ENCODE measurements at regions not wholly inside any gene's neighbourhood (a gene's known extent, or its start where the extent isn't known, plus 50 kb on each side); places are given as distances from the start of the nearest gene placed in this dataset.

DNA sequence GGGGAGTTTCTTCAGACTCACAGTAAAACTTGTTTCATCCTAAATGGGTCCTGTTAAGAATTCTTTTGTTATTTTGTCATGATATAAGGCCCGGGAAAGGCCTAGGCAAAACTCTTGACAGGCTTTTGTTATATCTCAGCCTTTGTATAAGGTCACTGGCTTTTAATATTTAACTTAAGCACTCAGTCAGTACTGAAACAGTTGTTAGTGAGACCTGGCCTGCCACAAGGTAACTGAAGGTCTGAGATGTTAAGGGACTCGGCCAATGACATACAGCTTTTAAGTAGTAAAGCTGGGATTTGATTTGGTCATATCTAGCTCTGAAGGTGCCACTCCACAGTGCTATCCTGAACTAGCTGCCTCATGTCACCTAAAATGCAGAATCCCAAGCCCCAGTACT is 57.2 kb upstream of the STEAP4 start:
- ChIA-PET POLR2A (ENCODE audit: unreplicated experiment) (no interaction called here), CTCF (no interaction called here)
- intact Hi-C loops (cut with micrococcal nuclease), result no loop called here
- no peaks in the 10 kb centered on the region for H3K9me3 ChIP-seq (ENCODE audit: low read length)
- BruUV-seq (replicated peaks), result no TSS peak
- no peak for DNase-seq
- no peak for TF ChIP-seq EZH2 (IDR thresholded peaks at IDR 0.05; ENCODE audit: low read length, unreplicated experiment)
- TF ChIP-seq EZH2phosphoT487 (IDR thresholded peaks at IDR 0.05; ENCODE audit: borderline replicate concordance, low read length), result no peak
- TF ChIP-seq, protein P1, sequence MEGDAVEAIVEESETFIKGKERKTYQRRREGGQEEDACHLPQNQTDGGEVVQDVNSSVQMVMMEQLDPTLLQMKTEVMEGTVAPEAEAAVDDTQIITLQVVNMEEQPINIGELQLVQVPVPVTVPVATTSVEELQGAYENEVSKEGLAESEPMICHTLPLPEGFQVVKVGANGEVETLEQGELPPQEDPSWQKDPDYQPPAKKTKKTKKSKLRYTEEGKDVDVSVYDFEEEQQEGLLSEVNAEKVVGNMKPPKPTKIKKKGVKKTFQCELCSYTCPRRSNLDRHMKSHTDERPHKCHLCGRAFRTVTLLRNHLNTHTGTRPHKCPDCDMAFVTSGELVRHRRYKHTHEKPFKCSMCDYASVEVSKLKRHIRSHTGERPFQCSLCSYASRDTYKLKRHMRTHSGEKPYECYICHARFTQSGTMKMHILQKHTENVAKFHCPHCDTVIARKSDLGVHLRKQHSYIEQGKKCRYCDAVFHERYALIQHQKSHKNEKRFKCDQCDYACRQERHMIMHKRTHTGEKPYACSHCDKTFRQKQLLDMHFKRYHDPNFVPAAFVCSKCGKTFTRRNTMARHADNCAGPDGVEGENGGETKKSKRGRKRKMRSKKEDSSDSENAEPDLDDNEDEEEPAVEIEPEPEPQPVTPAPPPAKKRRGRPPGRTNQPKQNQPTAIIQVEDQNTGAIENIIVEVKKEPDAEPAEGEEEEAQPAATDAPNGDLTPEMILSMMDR (conservative IDR thresholded peaks at IDR 0.05; ENCODE audit: low read depth, low read length), result no peak
- no peak for ATAC-seq
- H4K20me1 ChIP-seq (ENCODE audit: low read length), result no peaks in the 10 kb centered on the region
- no peaks in the 10 kb centered on the region for H3K9me2 ChIP-seq (replicated peaks; ENCODE audit: low read length)
- no peak overlapping the region for H3K27ac ChIP-seq (ENCODE audit: low read length)
- no peaks in the 10 kb centered on the region for H3K4me1 ChIP-seq (ENCODE audit: insufficient read depth, low read length)
- no peaks in the 10 kb centered on the region for H3K27me3 ChIP-seq (ENCODE audit: low read length)
- no peak overlapping the region for H3K4me2 ChIP-seq (ENCODE audit: low read length)
- H3K9ac ChIP-seq (ENCODE audit: low read length), result no peak overlapping the region
- H3K4me3 ChIP-seq (ENCODE audit: low read length), result no peak overlapping the region
- no peaks in the 10 kb centered on the region for H3K79me2 ChIP-seq (ENCODE audit: low read length)
- no peaks in the 10 kb centered on the region for H3K36me3 ChIP-seq (ENCODE audit: low read depth, low read length)
- H3F3A ChIP-seq (ENCODE audit: low read length, unreplicated experiment), result no peaks in the 10 kb centered on the region
- no peak overlapping the region for H2AFZ ChIP-seq (ENCODE audit: low read length)

DNA sequence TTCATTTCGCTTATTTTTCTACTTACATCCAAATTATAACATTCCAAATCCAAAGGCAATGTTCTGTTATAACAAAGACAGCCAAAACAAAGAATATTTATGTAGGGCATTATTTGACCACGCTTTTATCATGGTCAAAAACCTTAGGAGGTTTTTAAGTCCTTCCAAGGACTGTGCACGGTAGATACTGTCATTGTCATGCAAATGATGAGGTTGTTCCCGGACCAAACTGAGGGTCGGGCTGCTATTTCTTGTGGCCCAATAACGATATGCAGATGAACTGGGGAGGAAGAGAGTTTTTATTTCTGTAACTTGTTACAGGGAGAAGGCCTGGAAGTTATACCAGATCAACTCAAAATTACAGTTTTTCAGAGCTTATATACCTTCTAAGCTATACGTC is 56.6 kb upstream of the STEAP4 start:
- no peak for ATAC-seq
- H2AFZ ChIP-seq (ENCODE audit: low read length), result no peak overlapping the region; the same call in 1 of the 2 replicates
- H4K20me1 ChIP-seq (ENCODE audit: low read length), result no peaks in the 10 kb centered on the region
- ChIA-PET CTCF (no interaction called here), POLR2A (ENCODE audit: unreplicated experiment) (no interaction called here)
- no TSS peak for BruUV-seq (replicated peaks)
- H3K4me2 ChIP-seq (ENCODE audit: low read length), result no peak overlapping the region
- no peak for DNase-seq
- no peaks in the 10 kb centered on the region for H3K79me2 ChIP-seq (ENCODE audit: low read length)
- 0 out of 2 replicates have a peak, but pooled peaks cover under 1% of the 10 kb centered on the region for H3K4me1 ChIP-seq (ENCODE audit: insufficient read depth, low read length)
- H3K36me3 ChIP-seq (ENCODE audit: low read depth, low read length), result no peaks in the 10 kb centered on the region
- H3K4me3 ChIP-seq (ENCODE audit: low read length), result no peak overlapping the region
- TF ChIP-seq EZH2 (IDR thresholded peaks at IDR 0.05; ENCODE audit: low read length, unreplicated experiment) (no peak), EZH2phosphoT487 (IDR thresholded peaks at IDR 0.05; ENCODE audit: borderline replicate concordance, low read length) (no peak)
- TF ChIP-seq, protein P1 (conservative IDR thresholded peaks at IDR 0.05; ENCODE audit: low read depth, low read length), result no peak
- H3K27me3 ChIP-seq (ENCODE audit: low read length), result no peaks in the 10 kb centered on the region
- intact Hi-C loops (cut with micrococcal nuclease), result no loop called here
- H3F3A ChIP-seq (ENCODE audit: low read length, unreplicated experiment), result no peaks in the 10 kb centered on the region
- H3K9me2 ChIP-seq (replicated peaks; ENCODE audit: low read length), result no peaks in the 10 kb centered on the region
- no peak overlapping the region for H3K27ac ChIP-seq (ENCODE audit: low read length)
- H3K9me3 ChIP-seq (ENCODE audit: low read length), result no peaks in the 10 kb centered on the region
- no peak overlapping the region for H3K9ac ChIP-seq (ENCODE audit: low read length)

DNA sequence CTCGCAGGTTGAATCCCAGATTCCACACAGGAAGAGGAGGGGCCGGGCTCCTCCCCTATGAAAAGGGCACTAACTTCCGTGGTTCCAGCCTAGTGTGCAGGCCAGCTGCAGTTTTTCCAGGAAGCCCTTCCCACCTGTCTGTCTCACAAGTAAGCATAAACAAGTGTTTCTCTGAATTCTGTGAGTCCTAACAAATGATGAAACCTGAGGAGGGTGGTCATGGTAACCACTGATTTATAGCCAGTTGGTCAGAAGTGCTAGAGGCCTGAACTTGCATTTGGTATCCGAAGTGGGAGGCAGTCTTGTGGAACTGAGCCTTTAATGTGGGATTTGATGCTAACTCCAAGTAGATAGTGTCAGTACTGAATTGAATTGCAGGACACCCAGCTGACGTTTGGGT is 54.7 kb upstream of the STEAP4 start:
- no peak overlapping the region for H3K4me2 ChIP-seq (ENCODE audit: low read length)
- H3K27me3 ChIP-seq (ENCODE audit: low read length), result no peaks in the 10 kb centered on the region
- no peaks in the 10 kb centered on the region for H3K9me2 ChIP-seq (replicated peaks; ENCODE audit: low read length)
- H4K20me1 ChIP-seq (ENCODE audit: low read length), result no peaks in the 10 kb centered on the region
- H3K36me3 ChIP-seq (ENCODE audit: low read depth, low read length), result no peaks in the 10 kb centered on the region
- no peaks in the 10 kb centered on the region for H3F3A ChIP-seq (ENCODE audit: low read length, unreplicated experiment)
- intact Hi-C loops (cut with micrococcal nuclease), result no loop called here
- H3K9me3 ChIP-seq (ENCODE audit: low read length), result no peaks in the 10 kb centered on the region
- CTCF ChIA-PET, result no interaction called here
- 0 out of 2 replicates have a peak, but pooled peaks cover 6% of the 10 kb centered on the region for H3K4me1 ChIP-seq (ENCODE audit: insufficient read depth, low read length)
- H3K79me2 ChIP-seq (ENCODE audit: low read length), result no peaks in the 10 kb centered on the region
- no peak overlapping the region for H3K27ac ChIP-seq (ENCODE audit: low read length)
- POLR2A ChIA-PET (ENCODE audit: unreplicated experiment), result no interaction called here
- DNase-seq (no peak), ATAC-seq (no peak)
- BruUV-seq (replicated peaks), result no TSS peak
- H3K4me3 ChIP-seq (ENCODE audit: low read length), result no peak overlapping the region
- H3K9ac ChIP-seq (ENCODE audit: low read length), result no peak overlapping the region
- TF ChIP-seq, protein P1 (conservative IDR thresholded peaks at IDR 0.05; ENCODE audit: low read depth, low read length), result no peak
- TF ChIP-seq EZH2phosphoT487 (IDR thresholded peaks at IDR 0.05; ENCODE audit: borderline replicate concordance, low read length), result no peak
- no peak for TF ChIP-seq EZH2 (IDR thresholded peaks at IDR 0.05; ENCODE audit: low read length, unreplicated experiment)
- no peak overlapping the region for H2AFZ ChIP-seq (ENCODE audit: low read length)
